Fibroblast of skin of back (primary cell): ENCODE measurements at regions not wholly inside any gene's neighbourhood (a gene's known extent, or its start where the extent isn't known, plus 50 kb on each side); places are given as distances from the start of the nearest gene placed in this dataset.

Experiments used
- DNase-seq: peaks from one replicate; pipeline ENCODE4 v3.0.0-alpha.2; 2013

- peak; percentile 96 for DNase-seq
These were observed 224.9 kb downstream of the SEC14L1 start for GRCh38 chr17:77365584-77366186.

DNA sequence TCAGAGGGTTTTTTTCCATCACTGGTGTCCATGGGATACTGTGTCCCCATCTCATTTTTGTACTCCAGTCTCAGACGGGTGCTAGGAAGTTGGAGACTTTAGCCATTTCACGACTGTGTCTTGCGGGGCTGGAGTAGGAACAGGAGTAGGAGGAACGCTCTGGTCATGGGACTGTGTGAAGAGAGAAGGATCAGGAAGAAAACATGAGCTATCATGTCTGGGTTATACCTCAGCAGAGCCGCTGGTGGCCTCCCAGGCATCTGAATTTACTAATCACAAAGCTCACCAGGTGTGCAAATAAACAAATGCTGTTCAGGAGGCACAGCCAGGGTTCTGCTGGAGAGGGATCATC is 225.4 kb downstream of the SEC14L1 start:
- no peak for DNase-seq

DNA sequence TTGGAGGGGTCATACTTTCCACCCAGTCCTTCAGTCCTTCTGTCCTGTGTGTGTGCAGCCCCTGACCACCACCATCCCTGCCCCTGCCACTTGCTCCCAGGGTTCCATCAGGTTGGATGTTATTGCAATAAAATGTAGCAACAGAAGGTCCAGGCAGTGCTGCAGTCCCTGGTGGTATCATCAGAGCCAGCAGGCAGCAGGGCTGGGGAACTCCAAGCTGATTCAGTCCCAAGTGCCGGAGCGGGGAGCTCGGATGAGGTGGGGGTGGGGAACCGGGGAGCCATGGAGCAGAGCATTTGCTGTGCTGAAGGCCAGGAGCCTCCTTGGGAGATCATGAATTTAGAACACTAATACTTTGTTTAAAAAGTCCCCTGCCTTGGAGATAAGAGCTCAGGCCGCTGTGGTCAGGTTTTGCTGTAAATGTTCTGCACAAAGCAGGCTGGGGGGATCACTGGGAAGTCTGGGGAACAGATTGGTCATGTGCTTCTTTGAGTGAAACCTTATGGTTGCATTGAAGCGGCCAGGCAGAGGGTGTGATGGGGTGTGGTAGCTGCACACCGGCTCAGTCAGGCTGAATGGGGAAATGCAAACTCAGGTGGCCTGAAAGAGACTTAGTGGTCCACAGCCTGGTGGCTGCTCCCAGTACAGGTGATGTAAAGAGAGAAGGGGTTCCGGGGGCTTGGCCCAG is 225.9 kb downstream of the SEC14L1 start:
- peak; percentile 60 for DNase-seq

DNA sequence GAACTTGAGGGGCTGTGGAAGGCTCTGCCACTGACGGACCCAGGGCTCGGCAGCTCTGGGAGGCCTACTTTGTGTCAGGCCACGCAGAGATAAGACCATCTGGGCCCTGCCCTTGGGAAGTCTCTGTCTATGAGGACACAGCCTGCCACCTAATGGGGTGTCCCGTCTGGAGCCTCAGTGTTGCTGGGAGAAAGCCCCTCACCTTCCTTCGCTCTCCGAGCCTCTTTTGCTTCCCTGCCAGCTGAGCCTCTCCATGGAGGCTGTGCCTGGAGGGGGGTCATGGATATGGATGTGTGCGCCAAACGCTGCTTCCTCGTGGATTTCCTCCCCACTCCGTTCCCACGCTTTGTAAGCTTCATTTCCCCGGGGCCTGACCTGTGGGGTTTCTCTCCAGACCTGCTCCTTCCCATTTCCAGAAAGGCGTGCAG is 228.8 kb downstream of the SEC14L1 start:
- no peak for DNase-seq

GRCh38 chr17:77370586-77370985 is 229.8 kb downstream of the SEC14L1 start:
- no peak for DNase-seq

DNA sequence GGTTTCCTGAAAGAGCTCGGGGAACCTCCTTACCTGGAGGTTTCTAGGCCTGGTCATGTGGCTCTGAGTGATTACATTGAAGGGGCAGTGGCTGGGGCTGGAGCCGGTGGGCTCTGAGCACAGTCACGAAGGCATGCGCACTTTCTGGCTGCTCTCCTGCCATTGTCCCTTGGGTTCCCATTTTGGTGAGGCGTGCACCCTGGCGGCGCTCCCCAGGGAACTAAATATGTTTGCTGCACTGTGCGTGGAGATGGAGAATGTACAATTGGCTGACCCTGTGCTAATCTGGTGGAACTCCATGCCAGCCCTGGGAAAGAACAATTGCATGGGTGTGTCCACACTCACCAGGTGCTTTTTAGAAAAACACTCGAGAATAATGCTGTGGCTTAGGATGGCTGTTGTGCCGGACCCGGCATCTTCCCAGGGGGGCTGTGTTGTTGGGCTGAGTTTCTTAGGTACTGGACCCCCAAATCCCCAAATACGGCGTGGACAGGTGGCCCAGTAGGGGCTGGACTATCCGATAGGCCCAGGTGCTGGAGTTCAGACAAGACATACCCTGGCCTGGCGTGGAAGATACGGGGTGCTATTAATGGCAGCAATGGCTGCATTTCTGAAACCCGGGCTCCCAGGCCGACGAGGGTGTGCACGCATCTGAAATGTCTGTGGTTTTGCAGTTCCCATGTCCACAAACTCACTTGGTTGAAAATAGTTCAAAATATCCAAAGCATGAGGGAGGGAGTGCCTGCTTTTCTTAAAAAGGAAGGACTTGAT is 230.5 kb downstream of the SEC14L1 start:
- peak; percentile 86 for DNase-seq

- DNase-seq = no peak
These were observed 231.2 kb downstream of the SEC14L1 start for GRCh38 chr17:77371888-77372443.

DNA sequence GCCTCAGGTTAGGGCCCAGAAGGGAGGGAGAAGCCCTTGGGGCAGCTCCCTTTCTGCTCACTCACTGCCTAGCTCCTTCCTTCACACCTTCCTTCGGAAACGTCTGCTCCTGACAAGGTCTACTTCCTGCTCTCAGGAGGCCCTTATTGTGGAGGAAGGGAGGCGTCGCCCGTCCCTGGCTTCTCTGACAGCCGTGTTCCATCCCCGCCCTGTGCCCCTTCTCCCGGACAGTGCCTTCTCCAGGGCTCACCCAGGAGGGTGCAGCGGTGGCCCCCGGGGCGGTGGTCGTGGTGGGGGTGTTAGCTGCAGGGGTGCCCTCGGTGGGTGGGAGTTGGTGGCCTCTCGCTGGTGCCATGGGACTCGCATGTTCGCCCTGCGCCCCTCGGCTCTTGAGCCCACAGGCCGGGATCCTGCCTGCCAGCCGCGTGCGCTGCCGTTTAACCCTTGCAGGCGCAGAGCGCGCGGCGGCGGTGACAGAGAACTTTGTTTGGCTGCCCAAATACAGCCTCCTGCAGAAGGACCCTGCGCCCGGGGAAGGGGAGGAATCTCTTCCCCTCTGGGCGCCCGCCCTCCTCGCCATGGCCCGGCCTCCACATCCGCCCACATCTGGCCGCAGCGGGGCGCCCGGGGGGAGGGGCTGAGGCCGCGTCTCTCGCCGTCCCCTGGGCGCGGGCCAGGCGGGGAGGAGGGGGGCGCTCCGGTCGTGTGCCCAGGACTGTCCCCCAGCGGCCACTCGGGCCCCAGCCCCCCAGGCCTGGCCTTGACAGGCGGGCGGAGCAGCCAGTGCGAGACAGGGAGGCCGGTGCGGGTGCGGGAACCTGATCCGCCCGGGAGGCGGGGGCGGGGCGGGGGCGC is 231.9 kb downstream of the SEC14L1 start:
- DNase-seq = peak; percentile 92

DNA sequence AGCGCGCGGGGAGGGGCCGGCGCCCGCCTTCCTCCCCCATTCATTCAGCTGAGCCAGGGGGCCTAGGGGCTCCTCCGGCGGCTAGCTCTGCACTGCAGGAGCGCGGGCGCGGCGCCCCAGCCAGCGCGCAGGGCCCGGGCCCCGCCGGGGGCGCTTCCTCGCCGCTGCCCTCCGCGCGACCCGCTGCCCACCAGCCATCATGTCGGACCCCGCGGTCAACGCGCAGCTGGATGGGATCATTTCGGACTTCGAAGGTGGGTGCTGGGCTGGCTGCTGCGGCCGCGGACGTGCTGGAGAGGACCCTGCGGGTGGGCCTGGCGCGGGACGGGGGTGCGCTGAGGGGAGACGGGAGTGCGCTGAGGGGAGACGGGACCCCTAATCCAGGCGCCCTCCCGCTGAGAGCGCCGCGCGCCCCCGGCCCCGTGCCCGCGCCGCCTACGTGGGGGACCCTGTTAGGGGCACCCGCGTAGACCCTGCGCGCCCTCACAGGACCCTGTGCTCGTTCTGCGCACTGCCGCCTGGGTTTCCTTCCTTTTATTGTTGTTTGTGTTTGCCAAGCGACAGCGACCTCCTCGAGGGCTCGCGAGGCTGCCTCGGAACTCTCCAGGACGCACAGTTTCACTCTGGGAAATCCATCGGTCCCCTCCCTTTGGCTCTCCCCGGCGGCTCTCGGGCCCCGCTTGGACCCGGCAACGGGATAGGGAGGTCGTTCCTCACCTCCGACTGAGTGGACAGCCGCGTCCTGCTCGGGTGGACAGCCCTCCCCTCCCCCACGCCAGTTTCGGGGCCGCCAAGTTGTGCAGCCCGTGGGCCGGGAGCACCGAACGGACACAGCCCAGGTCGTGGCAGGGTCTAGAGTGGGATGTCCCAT is 232.8 kb downstream of the SEC14L1 start:
- DNase-seq = no peak

GRCh38 chr17:77374170-77374936 is 233.6 kb downstream of the SEC14L1 start:
- peak; percentile 89 for DNase-seq

- DNase-seq = no peak
These were observed 234.5 kb downstream of the SEC14L1 start for GRCh38 chr17:77375108-77375916.

- DNase-seq = peak; percentile 84
These were observed 235.3 kb downstream of the SEC14L1 start for GRCh38 chr17:77375917-77376651.

GRCh38 chr17:77376795-77377709 is 236.3 kb downstream of the SEC14L1 start:
- DNase-seq = no peak

- no peak for DNase-seq
These were observed 237.0 kb downstream of the SEC14L1 start for GRCh38 chr17:77377710-77378235.

DNA sequence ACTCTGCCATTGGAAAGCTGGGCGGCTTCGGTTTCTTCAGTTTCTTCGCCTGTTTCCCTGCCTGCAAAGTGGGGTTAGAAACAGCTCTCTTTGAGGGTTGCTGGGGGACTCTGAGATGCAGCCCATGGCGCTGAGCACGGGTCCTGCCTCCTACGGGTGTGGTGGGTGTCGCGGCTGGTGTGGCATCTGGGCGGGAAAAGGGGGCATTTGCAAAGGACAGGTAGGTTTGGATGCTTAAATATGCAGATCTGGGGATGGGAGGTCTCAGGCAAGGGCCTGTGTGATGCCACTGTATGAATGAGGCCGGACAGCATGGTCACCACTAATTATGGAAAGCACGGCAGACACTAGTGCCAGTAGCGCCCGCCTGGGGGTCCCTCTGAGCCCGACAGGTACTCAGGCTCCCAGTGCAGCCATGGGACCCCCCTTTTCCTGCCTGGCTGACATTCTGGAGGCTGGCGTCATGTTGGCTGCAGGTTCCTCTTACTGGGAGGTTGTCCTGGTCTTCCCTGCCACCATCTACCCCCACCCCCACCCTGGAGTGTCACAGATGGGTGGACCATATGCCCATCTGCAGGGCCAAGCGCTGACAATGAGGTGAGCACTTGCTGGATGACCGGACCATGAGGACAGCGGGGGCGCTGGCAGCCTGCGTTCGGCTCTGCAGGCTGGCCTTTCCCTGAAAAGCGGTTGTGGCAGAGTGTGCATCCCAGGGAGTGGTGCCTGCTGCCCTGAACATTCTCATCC is 237.7 kb downstream of the SEC14L1 start:
- no peak for DNase-seq

DNA sequence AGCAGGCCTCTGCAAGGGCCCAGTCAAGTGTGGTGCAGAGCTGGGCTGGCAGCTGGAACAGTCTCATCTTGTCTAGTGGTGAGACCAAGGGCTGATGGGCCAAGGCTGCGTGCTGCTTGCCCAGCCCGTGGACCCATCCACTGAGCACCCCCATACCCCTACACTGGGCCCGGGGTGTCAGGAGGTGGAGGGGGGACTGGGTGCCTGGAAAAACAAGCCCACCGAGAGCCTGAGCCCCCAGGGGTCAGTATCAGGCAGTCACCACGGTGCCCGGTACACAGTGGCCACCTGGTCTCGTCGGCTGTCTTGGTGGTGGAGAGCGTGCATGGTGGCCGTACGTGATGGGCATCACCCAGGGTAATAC is 238.3 kb downstream of the SEC14L1 start:
- no peak for DNase-seq

DNA sequence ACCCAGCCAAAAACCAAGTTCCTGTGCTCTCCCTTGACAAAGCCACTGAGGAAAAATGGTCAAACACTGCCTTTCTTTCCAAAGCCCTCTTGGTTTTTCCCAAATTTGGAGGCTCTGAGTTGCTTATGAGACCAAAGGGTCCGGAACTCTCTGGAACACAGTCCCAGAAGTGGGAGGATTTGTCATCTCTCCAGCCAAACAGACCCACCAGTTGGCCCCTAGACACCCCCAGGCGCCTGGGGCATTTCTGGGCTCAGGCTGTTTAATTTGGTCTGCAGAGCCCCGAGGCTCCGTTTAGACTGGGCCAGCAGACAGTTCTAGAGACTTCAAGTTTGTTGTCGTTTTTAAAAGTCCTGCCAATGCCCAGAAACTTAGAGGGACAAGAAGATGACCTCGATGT is 239.1 kb downstream of the SEC14L1 start:
- DNase-seq = no peak
